ENCODE measurements at regions not wholly inside any gene's neighbourhood (a gene's known extent, or its start where the extent isn't known, plus 50 kb on each side); places are given as distances from the start of the nearest gene placed in this dataset.

GRCh38 chr6:87789198-87789899 lies 87.3 kb upstream of the AKIRIN2 start:
- DNase-seq (ENCODE audit: low spot score in 2 of 2) (no peak), ATAC-seq (ENCODE audit: low read depth) (no peak)
- Mint-ChIP-seq H3K4me1 (peaks cover 3% of the 10 kb centered on the region), H3K9me3 (no peaks in the 10 kb centered on the region), H3K36me3 (no peaks in the 10 kb centered on the region), H3K4me3 (no peak overlapping the region), H3K27ac (no peak overlapping the region), H3K27me3 (no peaks in the 10 kb centered on the region)

GRCh38 chr6:87788141-87788540 lies 86.1 kb upstream of the AKIRIN2 start:
- DNase-seq (ENCODE audit: low spot score in 2 of 2) (no peak), ATAC-seq (ENCODE audit: low read depth) (no peak)
- Mint-ChIP-seq H3K4me1 (peaks cover 3% of the 10 kb centered on the region), H3K9me3 (no peaks in the 10 kb centered on the region), H3K27me3 (no peaks in the 10 kb centered on the region), H3K4me3 (no peak overlapping the region), H3K36me3 (no peaks in the 10 kb centered on the region), H3K27ac (peak overlapping the region; percentile 47)

GRCh38 chr6:87785229-87785862 lies 83.3 kb upstream of the AKIRIN2 start:
- no peaks in the 10 kb centered on the region for H3K9me3 Mint-ChIP-seq
- no peak overlapping the region for H3K27ac Mint-ChIP-seq
- DNase-seq (ENCODE audit: low spot score in 2 of 2) (no peak), ATAC-seq (ENCODE audit: low read depth) (no peak)
- no peaks in the 10 kb centered on the region for H3K36me3 Mint-ChIP-seq
- no peaks in the 10 kb centered on the region for H3K4me1 Mint-ChIP-seq
- H3K27me3 Mint-ChIP-seq, result no peaks in the 10 kb centered on the region
- no peak overlapping the region for H3K4me3 Mint-ChIP-seq

GRCh38 chr6:87784690-87785089 lies 82.7 kb upstream of the AKIRIN2 start:
- no peak for ATAC-seq (ENCODE audit: low read depth)
- no peaks in the 10 kb centered on the region for H3K27me3 Mint-ChIP-seq
- H3K4me3 Mint-ChIP-seq, result no peak overlapping the region

GRCh38 chr6:87784051-87784450 lies 82.0 kb upstream of the AKIRIN2 start:
- DNase-seq (ENCODE audit: low spot score in 2 of 2) (no peak), ATAC-seq (ENCODE audit: low read depth) (no peak)
- no peaks in the 10 kb centered on the region for H3K36me3 Mint-ChIP-seq
- H3K27ac Mint-ChIP-seq, result no peak overlapping the region
- H3K4me1 Mint-ChIP-seq, result no peaks in the 10 kb centered on the region
- H3K27me3 Mint-ChIP-seq, result no peaks in the 10 kb centered on the region
- H3K4me3 Mint-ChIP-seq, result no peak overlapping the region
- H3K9me3 Mint-ChIP-seq, result no peaks in the 10 kb centered on the region

More at GRCh38 chr6:87784690-87785089, 82.7 kb upstream of the AKIRIN2 start:
- no peaks in the 10 kb centered on the region for H3K9me3 Mint-ChIP-seq
- DNase-seq (ENCODE audit: low spot score in 2 of 2), result no peak
- no peaks in the 10 kb centered on the region for H3K4me1 Mint-ChIP-seq
- no peak overlapping the region for H3K27ac Mint-ChIP-seq
- no peaks in the 10 kb centered on the region for H3K36me3 Mint-ChIP-seq

- Mint-ChIP-seq H3K27me3 (no peaks in the 10 kb centered on the region), H3K36me3 (no peaks in the 10 kb centered on the region), H3K9me3 (peaks cover 2% of the 10 kb centered on the region), H3K27ac (peak overlapping the region; percentile 11), H3K4me3 (no peak overlapping the region), H3K4me1 (no peaks in the 10 kb centered on the region)
- DNase-seq (ENCODE audit: low spot score in 2 of 2) (no peak), ATAC-seq (ENCODE audit: low read depth) (no peak)
Measured at GRCh38 chr6:87779542-87779941, 77.5 kb upstream of the AKIRIN2 start.

GRCh38 chr6:87772597-87773530 lies 70.8 kb upstream of the AKIRIN2 start:
- no peaks in the 10 kb centered on the region for H3K4me1 Mint-ChIP-seq
- DNase-seq (ENCODE audit: low spot score in 2 of 2), result no peak
- no peak for ATAC-seq (ENCODE audit: low read depth)
- H3K27me3 Mint-ChIP-seq, result no peaks in the 10 kb centered on the region
- peaks cover 2% of the 10 kb centered on the region for H3K9me3 Mint-ChIP-seq
- H3K4me3 Mint-ChIP-seq, result no peak overlapping the region
- no peak overlapping the region for H3K27ac Mint-ChIP-seq
- H3K36me3 Mint-ChIP-seq, result no peaks in the 10 kb centered on the region

- ATAC-seq (ENCODE audit: low read depth), result no peak
Measured at GRCh38 chr6:87767478-87767877, 65.4 kb upstream of the AKIRIN2 start.

GRCh38 chr6:87766211-87766610 lies 64.2 kb upstream of the AKIRIN2 start:
- DNase-seq (ENCODE audit: low spot score in 2 of 2) (no peak), ATAC-seq (ENCODE audit: low read depth) (no peak)
- Mint-ChIP-seq H3K9me3 (no peaks in the 10 kb centered on the region), H3K27me3 (no peaks in the 10 kb centered on the region), H3K4me3 (no peak overlapping the region), H3K4me1 (no peaks in the 10 kb centered on the region), H3K36me3 (no peaks in the 10 kb centered on the region), H3K27ac (no peak overlapping the region)

More at GRCh38 chr6:87767478-87767877, 65.4 kb upstream of the AKIRIN2 start:
- H3K27ac Mint-ChIP-seq, result no peak overlapping the region
- no peaks in the 10 kb centered on the region for H3K27me3 Mint-ChIP-seq
- H3K4me1 Mint-ChIP-seq, result no peaks in the 10 kb centered on the region
- no peak for DNase-seq (ENCODE audit: low spot score in 2 of 2)
- H3K36me3 Mint-ChIP-seq, result no peaks in the 10 kb centered on the region
- H3K4me3 Mint-ChIP-seq, result no peak overlapping the region
- H3K9me3 Mint-ChIP-seq, result no peaks in the 10 kb centered on the region

GRCh38 chr6:87763901-87764300 lies 61.9 kb upstream of the AKIRIN2 start:
- Mint-ChIP-seq H3K27me3 (no peaks in the 10 kb centered on the region), H3K9me3 (no peaks in the 10 kb centered on the region), H3K27ac (no peak overlapping the region), H3K36me3 (no peaks in the 10 kb centered on the region), H3K4me1 (peaks cover 2% of the 10 kb centered on the region), H3K4me3 (no peak overlapping the region)
- DNase-seq (ENCODE audit: low spot score in 2 of 2), result no peak
- no peak for ATAC-seq (ENCODE audit: low read depth)

- no peak overlapping the region for H3K27ac Mint-ChIP-seq
- H3K36me3 Mint-ChIP-seq, result no peaks in the 10 kb centered on the region
- no peaks in the 10 kb centered on the region for H3K9me3 Mint-ChIP-seq
- no peak overlapping the region for H3K4me3 Mint-ChIP-seq
- DNase-seq (ENCODE audit: low spot score in 2 of 2) (no peak), ATAC-seq (ENCODE audit: low read depth) (no peak)
- peaks cover 2% of the 10 kb centered on the region for H3K4me1 Mint-ChIP-seq
- H3K27me3 Mint-ChIP-seq, result no peaks in the 10 kb centered on the region
Measured at GRCh38 chr6:87763276-87763675, 61.2 kb upstream of the AKIRIN2 start.

GRCh38 chr6:87762116-87762515 lies 60.1 kb upstream of the AKIRIN2 start:
- no peaks in the 10 kb centered on the region for H3K27me3 Mint-ChIP-seq
- DNase-seq (ENCODE audit: low spot score in 2 of 2) (no peak), ATAC-seq (ENCODE audit: low read depth) (no peak)
- no peak overlapping the region for H3K4me3 Mint-ChIP-seq
- H3K4me1 Mint-ChIP-seq, result peaks cover 6% of the 10 kb centered on the region
- H3K9me3 Mint-ChIP-seq, result no peaks in the 10 kb centered on the region
- no peaks in the 10 kb centered on the region for H3K36me3 Mint-ChIP-seq
- H3K27ac Mint-ChIP-seq, result no peak overlapping the region

GRCh38 chr6:87757792-87758191 lies 55.8 kb upstream of the AKIRIN2 start:
- Mint-ChIP-seq H3K27ac (no peak overlapping the region), H3K27me3 (no peaks in the 10 kb centered on the region), H3K4me3 (no peak overlapping the region), H3K36me3 (peaks cover 4% of the 10 kb centered on the region), H3K4me1 (peaks cover 21% of the 10 kb centered on the region), H3K9me3 (peaks cover 7% of the 10 kb centered on the region)
- ATAC-seq (ENCODE audit: low read depth) (no peak), DNase-seq (ENCODE audit: low spot score in 2 of 2) (no peak)

GRCh38 chr6:87756858-87757257 lies 54.8 kb upstream of the AKIRIN2 start:
- DNase-seq (ENCODE audit: low spot score in 2 of 2) (peak; percentile 45 to 69), ATAC-seq (ENCODE audit: low read depth) (peak; percentile 92)
- H3K9me3 Mint-ChIP-seq, result peaks cover 7% of the 10 kb centered on the region
- H3K4me3 Mint-ChIP-seq, result peak overlapping the region; percentile 41
- no peaks in the 10 kb centered on the region for H3K27me3 Mint-ChIP-seq
- peaks cover 21% of the 10 kb centered on the region for H3K4me1 Mint-ChIP-seq
- peaks cover 4% of the 10 kb centered on the region for H3K36me3 Mint-ChIP-seq
- H3K27ac Mint-ChIP-seq, result peak overlapping the region; percentile 87
